Kidney epithelial cell (primary cell): ENCODE measurements at regions not wholly inside any gene's neighbourhood (a gene's known extent, or its start where the extent isn't known, plus 50 kb on each side); places are given as distances from the start of the nearest gene placed in this dataset.

Source experiments
- DNase-seq: peaks from one replicate; pipeline ENCODE4 v3.0.0-alpha.2; 2010; ENCODE audit warnings: low read depth
- H3K27me3 ChIP-seq: 2 replicates; pipeline ENCODE4 v1.6.0; 2011; ENCODE audit warnings: low read length; ENCODE audit not compliant: control insufficient read depth, insufficient read depth
- H3K36me3 ChIP-seq: 2 replicates; pipeline ENCODE4 v1.5.1; 2011; ENCODE audit warnings: low read length; ENCODE audit not compliant: control insufficient read depth, insufficient read depth
- H3K4me3 ChIP-seq: 2 replicates; pipeline ENCODE4 v1.5.1; 2011; ENCODE audit warnings: low read depth, mild to moderate bottlenecking, control low read depth, low read length
- TF ChIP-seq, protein P1 (sequence below): IDR thresholded peaks from 2 replicates; pipeline ENCODE4 v1.5.1; 2011; ENCODE audit warnings: mild to moderate bottlenecking, moderate library complexity, low read length, control low read depth, inconsistent platforms; ENCODE audit not compliant: insufficient read depth, poor library complexity, severe bottlenecking

DNA sequence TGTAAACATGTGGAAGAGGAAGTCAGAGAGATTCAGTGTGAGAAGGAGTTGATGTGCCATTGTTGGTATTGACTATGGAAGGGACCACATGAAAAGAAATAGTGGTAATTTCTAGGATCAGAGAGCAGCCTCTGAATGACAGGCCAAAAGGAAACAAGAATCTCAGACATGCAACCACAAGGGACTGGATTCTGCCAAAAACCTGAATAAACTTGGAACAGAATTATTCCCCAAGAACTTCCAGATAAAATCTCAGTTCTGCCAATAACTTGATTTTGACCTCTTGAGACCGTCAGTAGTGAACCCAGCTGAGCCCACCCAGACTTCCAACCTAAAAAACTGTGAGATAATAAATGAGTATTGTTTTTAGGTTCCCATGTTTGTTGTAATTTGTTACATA, 653.6 kb upstream of the NR3C2 start:
- Histone ChIP-seq H3K4me3 (no peak overlapping the region), H3K27me3 (no peaks in the 10 kb centered on the region), H3K36me3 (no peaks in the 10 kb centered on the region)
- TF ChIP-seq, protein P1, sequence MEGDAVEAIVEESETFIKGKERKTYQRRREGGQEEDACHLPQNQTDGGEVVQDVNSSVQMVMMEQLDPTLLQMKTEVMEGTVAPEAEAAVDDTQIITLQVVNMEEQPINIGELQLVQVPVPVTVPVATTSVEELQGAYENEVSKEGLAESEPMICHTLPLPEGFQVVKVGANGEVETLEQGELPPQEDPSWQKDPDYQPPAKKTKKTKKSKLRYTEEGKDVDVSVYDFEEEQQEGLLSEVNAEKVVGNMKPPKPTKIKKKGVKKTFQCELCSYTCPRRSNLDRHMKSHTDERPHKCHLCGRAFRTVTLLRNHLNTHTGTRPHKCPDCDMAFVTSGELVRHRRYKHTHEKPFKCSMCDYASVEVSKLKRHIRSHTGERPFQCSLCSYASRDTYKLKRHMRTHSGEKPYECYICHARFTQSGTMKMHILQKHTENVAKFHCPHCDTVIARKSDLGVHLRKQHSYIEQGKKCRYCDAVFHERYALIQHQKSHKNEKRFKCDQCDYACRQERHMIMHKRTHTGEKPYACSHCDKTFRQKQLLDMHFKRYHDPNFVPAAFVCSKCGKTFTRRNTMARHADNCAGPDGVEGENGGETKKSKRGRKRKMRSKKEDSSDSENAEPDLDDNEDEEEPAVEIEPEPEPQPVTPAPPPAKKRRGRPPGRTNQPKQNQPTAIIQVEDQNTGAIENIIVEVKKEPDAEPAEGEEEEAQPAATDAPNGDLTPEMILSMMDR = no peak
- DNase-seq = no peak

DNA sequence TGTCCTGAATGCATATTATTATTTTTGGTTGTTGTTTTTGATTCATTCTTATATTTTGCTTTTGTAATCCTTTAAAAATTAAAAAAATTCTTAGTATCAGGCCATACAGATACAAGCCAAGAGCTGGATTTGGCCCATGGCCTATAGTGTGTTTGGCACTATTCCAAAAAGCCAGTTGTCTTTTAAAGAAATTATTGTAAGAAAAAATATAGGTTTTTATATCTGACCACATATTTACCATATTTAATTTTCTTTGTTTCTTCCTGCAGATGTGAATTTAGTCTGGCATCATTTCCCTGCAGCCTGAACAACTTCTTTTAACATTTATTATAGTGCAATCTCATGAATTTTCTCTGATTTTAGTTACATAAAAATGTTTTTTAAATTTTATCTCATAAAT, 652.8 kb upstream of the NR3C2 start:
- TF ChIP-seq, protein P1 = no peak
- Histone ChIP-seq H3K4me3 (no peak overlapping the region), H3K36me3 (no peaks in the 10 kb centered on the region), H3K27me3 (no peaks in the 10 kb centered on the region)
- DNase-seq = no peak

DNA sequence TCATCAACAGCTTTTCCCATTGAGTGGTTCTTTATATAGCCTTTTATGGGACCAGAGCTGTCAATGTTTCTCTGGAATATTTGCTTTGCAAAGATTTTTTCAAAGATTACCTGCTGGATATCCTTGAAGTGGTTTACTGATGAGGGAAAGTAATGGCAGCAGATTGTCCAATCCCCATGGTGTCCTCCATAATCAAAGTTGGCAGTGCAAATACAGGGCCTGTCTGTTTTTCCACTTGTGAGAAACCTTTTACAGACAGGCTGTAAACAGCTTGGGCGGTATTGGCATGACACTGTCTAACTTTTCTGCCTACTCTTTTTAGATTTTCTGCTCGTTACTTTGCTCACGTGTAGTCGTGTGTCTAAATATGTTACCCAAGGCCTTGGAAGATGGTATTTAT, 641.9 kb upstream of the NR3C2 start:
- TF ChIP-seq, protein P1 = no peak
- no peak for DNase-seq
- no peaks in the 10 kb centered on the region for H3K27me3 ChIP-seq
- H3K36me3 ChIP-seq = no peaks in the 10 kb centered on the region
- no peak overlapping the region for H3K4me3 ChIP-seq

DNA sequence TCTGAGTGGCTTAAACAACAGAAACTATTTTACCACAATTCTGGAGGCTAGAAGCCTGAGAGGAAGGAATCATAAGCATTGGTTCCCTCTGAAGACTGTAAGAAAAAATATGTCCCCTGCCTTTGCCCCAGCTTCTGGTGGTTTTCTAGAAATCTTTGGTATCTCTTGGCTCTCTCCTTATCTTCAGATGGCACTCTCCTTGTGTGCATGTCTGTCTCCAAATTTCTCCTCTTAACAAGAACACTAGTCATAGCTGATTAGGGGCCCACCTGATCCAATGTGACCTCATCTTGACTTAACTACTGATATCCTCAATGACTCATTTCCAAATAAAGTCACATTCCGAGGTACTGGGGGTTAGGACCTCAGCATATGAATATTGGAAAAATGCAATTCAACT, 635.0 kb upstream of the NR3C2 start:
- no peaks in the 10 kb centered on the region for H3K36me3 ChIP-seq
- no peak overlapping the region for H3K4me3 ChIP-seq
- no peaks in the 10 kb centered on the region for H3K27me3 ChIP-seq
- TF ChIP-seq, protein P1 = no peak
- DNase-seq = no peak

DNA sequence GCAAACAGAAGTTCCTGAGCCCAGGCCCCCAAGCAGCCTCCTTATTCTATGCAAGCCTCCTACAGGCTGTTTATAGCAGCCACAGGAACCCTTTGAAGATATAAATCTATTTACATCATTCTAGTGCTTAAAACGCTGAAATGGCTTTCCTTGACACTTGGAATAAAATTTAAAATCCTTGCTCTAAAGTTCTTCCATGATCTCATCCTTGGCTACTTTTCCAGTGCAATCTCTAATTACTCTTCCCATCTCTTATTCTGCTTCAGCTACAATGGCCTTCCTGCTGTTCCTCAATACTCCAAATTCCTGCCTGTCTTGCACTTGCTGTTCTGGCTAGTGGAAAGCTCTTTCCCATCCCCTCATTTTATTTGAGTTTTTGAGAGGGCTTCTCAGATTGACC, 634.2 kb upstream of the NR3C2 start:
- Histone ChIP-seq H3K36me3 (no peaks in the 10 kb centered on the region), H3K27me3 (no peaks in the 10 kb centered on the region), H3K4me3 (no peak overlapping the region)
- TF ChIP-seq, protein P1 = no peak
- DNase-seq = no peak

DNA sequence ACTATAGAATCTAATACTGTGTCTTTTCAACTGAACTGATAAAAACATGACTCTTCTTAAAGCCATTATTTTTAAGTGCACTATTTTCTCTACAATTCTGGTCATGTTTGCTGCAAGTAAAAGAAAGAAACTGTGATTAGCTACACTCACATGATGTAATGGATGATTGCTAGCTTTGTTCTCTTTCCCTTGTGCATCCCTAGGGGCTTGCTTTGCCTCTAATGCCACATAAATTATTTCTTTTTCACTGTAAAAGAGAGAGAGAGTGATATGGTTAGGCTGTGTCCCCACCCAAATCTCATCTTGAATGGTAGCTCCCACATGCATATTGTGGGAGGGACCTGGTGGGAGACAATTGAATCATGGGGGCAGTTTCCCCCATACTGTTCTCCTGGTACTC, 630.2 kb upstream of the NR3C2 start:
- no peak overlapping the region for H3K4me3 ChIP-seq
- no peaks in the 10 kb centered on the region for H3K27me3 ChIP-seq
- H3K36me3 ChIP-seq = no peaks in the 10 kb centered on the region
- TF ChIP-seq, protein P1 = no peak
- no peak for DNase-seq
